CD4-positive, alpha-beta T cell (primary cell): ENCODE measurements at regions not wholly inside any gene's neighbourhood (a gene's known extent, or its start where the extent isn't known, plus 50 kb on each side); places are given as distances from the start of the nearest gene placed in this dataset.
"Not testable (repeated sequence)": the region's sequence is repeated elsewhere in the genome, so short reads cannot be mapped to it uniquely, and the experiment has no call there.

Source experiments
- ATAC-seq: fragments of 200-7000 bp; cut with Tn5 transposase; one replicate; pipeline ENCODE4 v1.10.0; 2022; ENCODE audit warnings: mild to moderate bottlenecking; ENCODE audit not compliant: poor library complexity
- CTCF ChIA-PET: fragments of 350-600 bp; sonication (Branson Sonifier 250); formaldehyde crosslinking; loops from one replicate; lab custom pipeline; 2021; ENCODE audit warnings: antibody characterized with exemption, inconsistent platforms; lab: Charles Lee
- POLR2A ChIA-PET: fragments of 350-600 bp; sonication (Branson Sonifier 250); formaldehyde crosslinking; loops from one replicate; lab custom pipeline; 2021; ENCODE audit warnings: antibody characterized with exemption, inconsistent platforms; lab: Charles Lee
- DNase-seq, 14 experiments: peaks; one replicate each; pipeline ENCODE4 v3.0.0-alpha.2; 2013 to 2020; ENCODE audit warnings: mixed read lengths in 2 of 14
- H3K27ac ChIP-seq, 2 donors: one replicate each; pipeline versions ENCODE4 v1.5.1 to v1.7.0; 2013; ENCODE audit warnings: low read length in 2 of 2, low read depth in 1 of 2, mild to moderate bottlenecking in 1 of 2
- H3K27me3 ChIP-seq, 2 experiments: 1 replicate in 1 of 2; 2 replicates in 1 of 2; pipeline versions ENCODE4 v1.6.1 to v1.7.0; 2013; ENCODE audit warnings: low read length in 2 of 2, control low read depth in 1 of 2, mild to moderate bottlenecking in 1 of 2, moderate library complexity in 1 of 2; ENCODE audit not compliant: insufficient read depth in 2 of 2, control insufficient read depth in 1 of 2
- H3K36me3 ChIP-seq: one replicate; pipeline ENCODE4 v1.6.1; 2013; ENCODE audit warnings: low read length, control low read depth; ENCODE audit not compliant: insufficient read depth
- H3K4me1 ChIP-seq: one replicate; pipeline ENCODE4 v1.6.1; 2013; ENCODE audit warnings: low read length, control low read depth; ENCODE audit not compliant: insufficient read depth
- H3K4me3 ChIP-seq: one replicate; pipeline ENCODE4 v1.5.1; 2013; ENCODE audit warnings: mild to moderate bottlenecking, low read length, moderate library complexity
- H3K9me3 ChIP-seq, 2 experiments: 1 replicate in 1 of 2; 2 replicates in 1 of 2; pipeline versions ENCODE4 v1.6.1 to v1.7.0; 2013; ENCODE audit warnings: low read length in 2 of 2, mild to moderate bottlenecking in 2 of 2, control low read depth in 1 of 2, moderate library complexity in 1 of 2; ENCODE audit not compliant: control insufficient read depth in 1 of 2, insufficient read depth in 1 of 2
- H3K27ac Mint-ChIP-seq: one replicate; pipeline ENCODE4 v1.8.0; 2020; ENCODE audit warnings: mixed read lengths
- H3K27me3 Mint-ChIP-seq: one replicate; pipeline ENCODE4 v1.8.0; 2021; ENCODE audit warnings: mixed read lengths
- H3K36me3 Mint-ChIP-seq: one replicate; pipeline ENCODE4 v1.8.0; 2021; ENCODE audit warnings: low read depth, mixed read lengths
- H3K4me1 Mint-ChIP-seq: one replicate; pipeline ENCODE4 v1.8.0; 2021; ENCODE audit warnings: low read depth, mixed read lengths
- H3K4me3 Mint-ChIP-seq: one replicate; pipeline ENCODE4 v1.8.0; 2020; ENCODE audit warnings: mild to moderate bottlenecking, mixed read lengths
- H3K9me3 Mint-ChIP-seq: one replicate; pipeline ENCODE4 v1.8.0; 2020; ENCODE audit warnings: mixed read lengths
- CTCF ChIP-seq: fragments of 200-600 bp; IDR thresholded peaks from one replicate; pipeline ENCODE4 v1.8.0; 2022; ENCODE audit warnings: antibody characterized with exemption, mild to moderate bottlenecking
- intact Hi-C, 2 experiments: fragments of 100-400 bp; cut with DNase I in 1 of 2; cut with micrococcal nuclease in 1 of 2; formaldehyde crosslinking; loops; one replicate each; pipeline versions ENCODE4 v1.15.1 to v1.9.0; 2023 to 2025; cut with DNase I, micrococcal nuclease

GRCh38 chr6:82521861-82522260, 158.2 kb downstream of the TPBG start:
- H3K27ac Mint-ChIP-seq: no peak overlapping the region
- Histone ChIP-seq H3K27ac (no peak overlapping the region), H3K36me3 (no peaks in the 10 kb centered on the region), H3K4me1 (no peaks in the 10 kb centered on the region), H3K9me3 (no peaks in the 10 kb centered on the region), H3K27me3 (no peaks in the 10 kb centered on the region), H3K4me3 (no peak overlapping the region)
- no peaks in the 10 kb centered on the region for H3K4me1 Mint-ChIP-seq
- TF ChIP-seq CTCF: no peak
- ChIA-PET CTCF (no interaction called here), POLR2A (no interaction called here)
- peaks cover 2% of the 10 kb centered on the region for H3K9me3 Mint-ChIP-seq
- no peak overlapping the region for H3K4me3 Mint-ChIP-seq
- no peaks in the 10 kb centered on the region for H3K36me3 Mint-ChIP-seq
- H3K27me3 Mint-ChIP-seq: no peaks in the 10 kb centered on the region
- ATAC-seq: no peak
- no peak for DNase-seq
- intact Hi-C loops: no loop called here

- H3K4me3 Mint-ChIP-seq: no peak overlapping the region
These were observed 160.4 kb downstream of the TPBG start for GRCh38 chr6:82524031-82524430.

GRCh38 chr6:82525775-82526495, 162.3 kb downstream of the TPBG start:
- Histone ChIP-seq H3K4me1 (no peaks in the 10 kb centered on the region), H3K36me3 (no peaks in the 10 kb centered on the region), H3K27me3 (peaks cover 0 to 2% of the 10 kb centered on the region in 2 experiments), H3K4me3 (no peak overlapping the region), H3K9me3 (no peaks in the 10 kb centered on the region), H3K27ac (no peak overlapping the region)
- no peaks in the 10 kb centered on the region for H3K27me3 Mint-ChIP-seq
- intact Hi-C loops: no loop called here
- H3K4me1 Mint-ChIP-seq: no peaks in the 10 kb centered on the region
- H3K9me3 Mint-ChIP-seq: peaks cover 10% of the 10 kb centered on the region
- no peak overlapping the region for H3K27ac Mint-ChIP-seq
- DNase-seq: no peak
- H3K4me3 Mint-ChIP-seq: no peak overlapping the region
- POLR2A ChIA-PET: no interaction called here
- no peaks in the 10 kb centered on the region for H3K36me3 Mint-ChIP-seq
- TF ChIP-seq CTCF: no peak
- ATAC-seq: no peak
- CTCF ChIA-PET: no interaction called here

More at GRCh38 chr6:82524031-82524430, 160.4 kb downstream of the TPBG start:
- ATAC-seq: no peak
- H3K36me3 ChIP-seq: no peaks in the 10 kb centered on the region
- Mint-ChIP-seq H3K9me3 (peaks cover 6% of the 10 kb centered on the region), H3K4me1 (no peaks in the 10 kb centered on the region), H3K36me3 (no peaks in the 10 kb centered on the region), H3K27ac (no peak overlapping the region), H3K27me3 (no peaks in the 10 kb centered on the region)
- H3K27ac ChIP-seq: no peak overlapping the region
- intact Hi-C loops: no loop called here
- POLR2A ChIA-PET: no interaction called here
- H3K4me3 ChIP-seq: no peak overlapping the region
- no peak for DNase-seq
- CTCF ChIA-PET: no interaction called here
- no peaks in the 10 kb centered on the region for H3K4me1 ChIP-seq
- peaks cover 0 to 2% of the 10 kb centered on the region in 2 experiments for H3K27me3 ChIP-seq
- H3K9me3 ChIP-seq: no peaks in the 10 kb centered on the region
- no peak for TF ChIP-seq CTCF

- H3K4me3 ChIP-seq, H3K4me1 ChIP-seq, ATAC-seq, H3K36me3 Mint-ChIP-seq, H3K4me1 Mint-ChIP-seq, CTCF ChIA-PET, H3K4me3 Mint-ChIP-seq, H3K27ac Mint-ChIP-seq, H3K9me3 ChIP-seq, POLR2A ChIA-PET, DNase-seq, H3K36me3 ChIP-seq, H3K9me3 Mint-ChIP-seq, H3K27me3 ChIP-seq, H3K27me3 Mint-ChIP-seq, intact Hi-C loops, H3K27ac ChIP-seq: not testable (repeated sequence)
These were observed 166.4 kb downstream of the TPBG start for GRCh38 chr6:82529960-82530460.
